VCaP (cell line): ENCODE measurements at regions not wholly inside any gene's neighbourhood (a gene's known extent, or its start where the extent isn't known, plus 50 kb on each side); places are given as distances from the start of the nearest gene placed in this dataset.

Source experiments
- H3K27ac ChIP-seq: fragments of 450-650 bp; 2 replicates; pipeline ENCODE4 v1.5.1; 2017
- TF ChIP-seq, protein P1 (sequence below): fragments of 450-650 bp; conservative IDR thresholded peaks from 2 replicates; pipeline ENCODE4 v1.5.1; 2017; ENCODE audit warnings: mild to moderate bottlenecking, moderate library complexity

DNA sequence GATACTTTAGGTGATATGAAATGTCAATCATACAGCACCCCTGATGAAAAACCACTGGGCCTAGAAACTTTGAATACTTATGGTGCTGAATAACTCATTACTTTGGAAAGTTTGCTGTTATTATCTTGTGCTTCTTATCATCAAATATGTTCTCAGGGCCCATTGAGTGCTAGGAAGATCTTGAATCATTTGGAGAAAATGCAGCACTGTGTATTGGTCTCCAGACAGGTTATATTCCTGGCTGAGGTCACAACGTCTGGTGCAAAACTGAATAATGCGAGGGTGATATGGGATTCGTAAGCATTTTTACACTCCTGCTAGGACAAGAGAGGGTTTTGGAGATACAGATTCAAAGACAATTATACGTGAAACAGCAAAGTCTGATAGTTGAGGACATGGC, 249.4 kb upstream of the TNC start:
- TF ChIP-seq, protein P1, sequence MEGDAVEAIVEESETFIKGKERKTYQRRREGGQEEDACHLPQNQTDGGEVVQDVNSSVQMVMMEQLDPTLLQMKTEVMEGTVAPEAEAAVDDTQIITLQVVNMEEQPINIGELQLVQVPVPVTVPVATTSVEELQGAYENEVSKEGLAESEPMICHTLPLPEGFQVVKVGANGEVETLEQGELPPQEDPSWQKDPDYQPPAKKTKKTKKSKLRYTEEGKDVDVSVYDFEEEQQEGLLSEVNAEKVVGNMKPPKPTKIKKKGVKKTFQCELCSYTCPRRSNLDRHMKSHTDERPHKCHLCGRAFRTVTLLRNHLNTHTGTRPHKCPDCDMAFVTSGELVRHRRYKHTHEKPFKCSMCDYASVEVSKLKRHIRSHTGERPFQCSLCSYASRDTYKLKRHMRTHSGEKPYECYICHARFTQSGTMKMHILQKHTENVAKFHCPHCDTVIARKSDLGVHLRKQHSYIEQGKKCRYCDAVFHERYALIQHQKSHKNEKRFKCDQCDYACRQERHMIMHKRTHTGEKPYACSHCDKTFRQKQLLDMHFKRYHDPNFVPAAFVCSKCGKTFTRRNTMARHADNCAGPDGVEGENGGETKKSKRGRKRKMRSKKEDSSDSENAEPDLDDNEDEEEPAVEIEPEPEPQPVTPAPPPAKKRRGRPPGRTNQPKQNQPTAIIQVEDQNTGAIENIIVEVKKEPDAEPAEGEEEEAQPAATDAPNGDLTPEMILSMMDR = no peak
- H3K27ac ChIP-seq = no peak overlapping the region

DNA sequence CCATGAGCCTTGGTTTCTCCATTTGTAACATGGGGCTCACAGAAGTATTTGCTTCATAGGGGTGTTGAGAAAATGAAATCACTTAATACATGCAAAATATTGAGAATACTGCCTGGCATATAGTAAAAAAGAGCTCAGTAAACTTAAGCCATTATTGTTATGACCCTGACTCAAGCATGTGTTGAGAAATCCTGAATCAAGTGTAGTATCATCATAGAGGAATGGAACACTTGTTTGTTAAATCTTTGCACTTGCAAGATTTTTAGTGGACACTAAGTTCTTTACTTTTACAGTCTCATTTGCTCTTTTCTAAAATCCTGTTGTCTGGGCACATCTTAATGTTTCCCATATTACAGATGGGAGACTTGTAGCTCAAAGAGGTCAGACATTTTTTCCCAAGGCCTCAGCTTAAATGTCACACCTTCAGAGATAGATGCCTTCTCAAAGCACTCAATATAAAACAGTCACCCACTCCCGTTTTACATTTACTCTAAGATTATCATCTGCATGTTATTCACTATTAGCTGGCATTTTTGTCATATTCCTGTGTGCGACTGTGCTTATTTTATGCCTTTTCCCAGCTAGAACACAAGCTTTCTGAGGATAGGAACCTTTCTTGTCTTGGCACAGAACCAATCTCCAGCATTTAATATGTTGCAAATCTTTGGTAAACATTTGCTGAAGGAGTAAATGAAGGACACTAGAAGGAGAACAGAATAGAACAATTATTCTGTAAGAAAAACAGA, 250.0 kb upstream of the TNC start:
- TF ChIP-seq, protein P1 = no peak
- H3K27ac ChIP-seq = peak overlapping the region; percentile 6; the same call in 1 of the 2 replicates

DNA sequence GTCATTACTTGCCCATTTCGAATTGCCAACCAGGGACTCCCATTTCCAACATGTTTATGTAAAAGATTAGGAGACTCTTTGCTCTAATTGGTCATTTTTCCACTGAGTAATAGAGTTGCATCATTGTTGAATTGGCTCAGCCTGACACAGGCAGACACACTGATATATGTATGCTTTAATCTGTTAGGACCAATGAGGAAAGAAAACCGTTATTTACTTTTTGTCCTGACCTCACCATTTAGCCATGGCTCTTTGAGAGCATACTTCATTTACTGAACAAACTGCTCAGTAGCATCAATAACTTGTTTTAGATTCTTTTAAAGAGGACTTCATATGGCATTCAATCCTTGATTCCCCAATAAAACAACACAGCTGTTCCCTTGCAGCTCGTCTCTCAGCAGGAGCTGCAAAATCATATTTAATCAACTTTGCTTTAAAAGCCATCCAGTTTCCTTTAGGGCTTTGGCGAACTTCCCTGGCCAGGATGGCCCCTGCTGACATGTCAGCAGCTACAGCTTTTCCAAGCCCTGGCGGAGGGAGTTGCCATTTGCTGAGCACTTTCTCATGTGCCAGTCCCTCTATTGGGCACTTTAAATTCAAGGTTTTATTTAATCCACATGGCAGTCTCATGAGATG, 251.5 kb upstream of the TNC start:
- TF ChIP-seq, protein P1 = no peak
- H3K27ac ChIP-seq = peak overlapping the region; percentile 6

DNA sequence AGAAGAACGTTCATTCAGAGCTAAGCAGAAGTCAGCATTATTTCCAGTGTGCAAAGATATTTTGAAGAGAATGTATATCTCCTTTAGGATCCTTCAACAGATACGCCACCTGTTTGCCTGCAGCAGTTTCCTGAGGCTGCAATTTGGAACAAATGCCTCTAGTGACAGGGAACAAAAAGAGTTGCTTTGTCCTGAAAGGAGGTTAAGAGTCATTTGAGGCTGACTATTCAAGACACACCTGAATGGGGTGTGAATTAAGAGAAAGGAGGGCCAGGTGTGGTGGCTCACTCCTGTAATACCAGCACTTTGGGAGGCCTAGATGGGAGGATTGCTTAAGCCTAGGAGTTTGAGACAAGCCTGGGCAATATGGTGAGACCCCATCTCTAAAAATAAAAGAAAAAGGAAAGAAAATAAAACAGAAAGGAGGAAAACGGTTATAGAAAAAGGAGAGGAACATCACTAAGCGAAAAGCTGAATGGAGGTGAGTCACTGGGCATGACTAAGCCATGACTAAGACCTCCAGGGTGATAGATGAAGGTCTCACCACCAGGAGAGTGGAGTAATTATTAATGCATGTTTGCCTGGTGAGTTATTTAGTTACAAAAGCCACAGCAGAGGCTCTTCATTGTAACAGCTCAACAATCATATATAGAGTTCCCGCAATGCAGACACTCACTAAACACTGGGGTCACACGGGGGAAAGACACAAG, 255.2 kb upstream of the TNC start:
- TF ChIP-seq, protein P1 = no peak
- no peak overlapping the region for H3K27ac ChIP-seq

DNA sequence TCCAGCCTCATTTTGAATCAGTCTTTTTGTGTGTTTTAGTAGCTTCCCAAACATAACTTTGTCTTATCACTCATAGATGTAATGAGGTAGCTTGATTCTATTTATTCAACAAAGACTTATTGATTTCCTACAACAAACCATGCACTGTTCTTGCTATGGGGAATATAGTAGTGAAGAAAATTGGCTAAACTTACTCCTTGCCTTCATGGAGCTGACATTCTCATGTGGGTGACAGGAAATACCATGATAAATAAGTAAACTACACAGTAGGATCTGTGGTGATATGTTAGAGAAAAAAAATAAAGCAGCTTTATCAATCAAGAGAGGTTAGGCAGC, 255.7 kb upstream of the TNC start:
- no peak overlapping the region for H3K27ac ChIP-seq
- TF ChIP-seq, protein P1 = no peak

DNA sequence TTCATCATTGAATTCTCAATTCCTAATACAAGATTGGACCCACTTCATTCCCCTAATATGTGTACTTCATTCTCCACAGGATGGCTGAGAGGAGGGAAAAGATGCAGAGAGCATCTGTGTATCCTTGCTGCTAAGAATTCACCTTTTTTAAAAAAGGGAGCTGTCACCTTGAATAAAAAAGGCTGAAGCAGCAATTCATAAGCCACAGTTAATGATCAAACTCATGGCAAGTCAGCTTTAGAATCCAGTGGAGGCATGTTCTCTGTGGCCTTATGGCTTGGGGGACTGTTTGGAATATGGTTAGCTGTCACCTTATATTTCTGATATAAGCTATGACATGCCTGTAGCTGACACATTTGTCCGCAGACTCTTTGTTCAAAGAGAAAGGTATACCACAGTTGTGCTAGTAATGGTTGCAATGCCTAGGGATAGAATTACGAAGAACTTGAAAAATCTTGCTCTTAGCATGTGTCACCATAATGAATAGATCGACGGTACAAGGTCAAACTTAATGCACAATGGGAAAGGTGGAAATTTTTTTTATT, 256.8 kb upstream of the TNC start:
- TF ChIP-seq, protein P1 = no peak
- no peak overlapping the region for H3K27ac ChIP-seq

DNA sequence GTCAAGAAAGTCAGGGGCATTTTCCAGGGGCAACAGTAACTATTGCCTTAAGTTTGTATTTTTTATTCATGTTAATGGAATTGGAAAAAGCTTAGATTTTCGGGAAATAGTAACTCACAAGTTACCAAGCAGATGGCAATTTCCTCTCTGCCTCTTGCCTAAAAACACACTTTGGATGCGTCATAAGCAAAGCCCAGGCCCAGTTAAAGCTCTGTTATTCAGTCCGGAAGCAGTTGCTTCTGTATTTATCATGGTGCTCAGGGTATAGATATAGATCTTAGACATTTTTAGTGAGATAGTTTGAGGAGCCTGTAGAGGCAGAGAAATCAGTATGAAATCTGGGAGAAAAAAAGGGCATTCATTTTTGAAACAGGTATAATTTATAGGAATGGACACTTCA, 260.3 kb upstream of the TNC start:
- TF ChIP-seq, protein P1 = no peak
- H3K27ac ChIP-seq = no peak overlapping the region
